ENCODE measurements at regions not wholly inside any gene's neighbourhood (a gene's known extent, or its start where the extent isn't known, plus 50 kb on each side); places are given as distances from the start of the nearest gene placed in this dataset.

DNA sequence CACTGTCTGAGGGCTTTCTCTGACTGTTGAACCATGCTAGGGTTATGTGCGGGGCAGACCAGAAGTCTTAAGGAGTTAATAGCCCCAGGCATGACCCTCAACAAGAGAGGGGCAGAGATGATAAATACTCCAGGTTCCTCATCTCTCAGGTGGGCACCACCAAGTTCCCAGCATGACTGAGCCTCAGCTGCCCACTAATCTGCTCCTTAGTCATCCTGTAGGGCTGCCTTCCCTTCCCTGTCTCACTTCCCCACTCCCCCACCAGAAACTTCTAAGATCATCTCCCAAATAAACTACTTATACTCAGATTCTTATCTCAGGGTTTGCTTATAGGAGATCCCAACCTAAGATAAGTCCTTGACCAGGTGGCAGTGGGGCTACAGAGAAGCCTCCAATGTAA lies 101.7 kb upstream of the PRNP start:
- no peak for DNase-seq
- Histone ChIP-seq H3K9ac (ENCODE audit: extremely low read depth, insufficient read length, low read length) (no peak overlapping the region), H3K27me3 (ENCODE audit: insufficient read depth, low read length) (peaks cover 4% of the 10 kb centered on the region; the same call in 1 of the 2 replicates), H4K91ac (ENCODE audit: insufficient read length, low read depth, low read length) (no peak overlapping the region), H3K4ac (ENCODE audit: low read depth, low read length) (no peak overlapping the region), H4K20me1 (ENCODE audit: control insufficient read depth, insufficient read depth, insufficient read length) (no peaks in the 10 kb centered on the region), H3K23me2 (ENCODE audit: insufficient read length, low read depth, low read length, poor library complexity, severe bottlenecking) (no peaks in the 10 kb centered on the region), H2BK120ac (ENCODE audit: low read depth, low read length, poor library complexity, severe bottlenecking) (no peak overlapping the region), H2BK12ac (ENCODE audit: insufficient read length, low read depth, low read length) (no peak overlapping the region), H2BK20ac (ENCODE audit: low read depth, low read length, poor library complexity, severe bottlenecking) (no peak overlapping the region), H2BK15ac (ENCODE audit: low read depth, low read length) (no peak overlapping the region), H2AK5ac (ENCODE audit: insufficient read length, low read length) (no peak overlapping the region), H3K4me1 (ENCODE audit: insufficient read depth, low read length) (no peaks in the 10 kb centered on the region), H3K56ac (ENCODE audit: insufficient read length, low read depth, low read length) (no peak overlapping the region), H3K23ac (ENCODE audit: insufficient read length, low read depth, low read length) (no peak overlapping the region), H3K79me2 (ENCODE audit: insufficient read depth, low read length) (no peaks in the 10 kb centered on the region), H3K4me2 (ENCODE audit: insufficient read depth, insufficient read length, low read length) (no peak overlapping the region), H3T11ph (ENCODE audit: low read length) (no peak overlapping the region), H3K18ac (ENCODE audit: insufficient read length, low read depth, low read length) (no peak overlapping the region), H4K5ac (ENCODE audit: insufficient read length, low read depth, low read length) (no peak overlapping the region), H2BK5ac (ENCODE audit: insufficient read length, low read length) (no peak overlapping the region), H4K8ac (replicated peaks; ENCODE audit: insufficient read length, low read depth, low read length) (no peak overlapping the region), H3K79me1 (ENCODE audit: insufficient read depth, low read depth, low read length, poor library complexity, severe bottlenecking) (no peaks in the 10 kb centered on the region), H2AFZ (ENCODE audit: low read length) (no peak overlapping the region), H3K14ac (ENCODE audit: insufficient read depth, low read length) (no peak overlapping the region), H3K9me3 (ENCODE audit: control insufficient read depth, low read depth, low read length) (no peaks in the 10 kb centered on the region), H3K27ac (ENCODE audit: insufficient read length, low read depth, low read length) (no peak overlapping the region)
- Mint-ChIP-seq H3K9me3 (no peaks in the 10 kb centered on the region; a peak in 1 of 5 replicates), H3K27me3 (ENCODE audit: low read depth) (peaks cover 65% of the 10 kb centered on the region), H3K4me3 (no peak overlapping the region), H3K4me1 (peaks cover 13 to 15% of the 10 kb centered on the region in 2 experiments), H3K36me3 (ENCODE audit: insufficient read depth in 1 of 3, low read depth in 3 of 3) (no peaks in the 10 kb centered on the region), H3K27ac (no peak overlapping the region; a peak in 1 of 7 replicates)
- WGBS (ENCODE audit: extremely low coverage, insufficient read length, low lambda C conversion rate) = no CpG with 5 or more reads among the region's 1 CpG
- TF ChIP-seq, protein P1, sequence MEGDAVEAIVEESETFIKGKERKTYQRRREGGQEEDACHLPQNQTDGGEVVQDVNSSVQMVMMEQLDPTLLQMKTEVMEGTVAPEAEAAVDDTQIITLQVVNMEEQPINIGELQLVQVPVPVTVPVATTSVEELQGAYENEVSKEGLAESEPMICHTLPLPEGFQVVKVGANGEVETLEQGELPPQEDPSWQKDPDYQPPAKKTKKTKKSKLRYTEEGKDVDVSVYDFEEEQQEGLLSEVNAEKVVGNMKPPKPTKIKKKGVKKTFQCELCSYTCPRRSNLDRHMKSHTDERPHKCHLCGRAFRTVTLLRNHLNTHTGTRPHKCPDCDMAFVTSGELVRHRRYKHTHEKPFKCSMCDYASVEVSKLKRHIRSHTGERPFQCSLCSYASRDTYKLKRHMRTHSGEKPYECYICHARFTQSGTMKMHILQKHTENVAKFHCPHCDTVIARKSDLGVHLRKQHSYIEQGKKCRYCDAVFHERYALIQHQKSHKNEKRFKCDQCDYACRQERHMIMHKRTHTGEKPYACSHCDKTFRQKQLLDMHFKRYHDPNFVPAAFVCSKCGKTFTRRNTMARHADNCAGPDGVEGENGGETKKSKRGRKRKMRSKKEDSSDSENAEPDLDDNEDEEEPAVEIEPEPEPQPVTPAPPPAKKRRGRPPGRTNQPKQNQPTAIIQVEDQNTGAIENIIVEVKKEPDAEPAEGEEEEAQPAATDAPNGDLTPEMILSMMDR (conservative IDR thresholded peaks at IDR 0.05) = no peak

All from H9 (cell line).